T-helper 2 cell treated with Interferon-gamma antibody and Interleukin-4, amounts not matched to agents 5 μg/mL and 100 μg/mL, for 36 hours (primary cell): ENCODE measurements at regions not wholly inside any gene's neighbourhood (a gene's known extent, or its start where the extent isn't known, plus 50 kb on each side); places are given as distances from the start of the nearest gene placed in this dataset.

Experiments
- DNase-seq: peaks from one replicate; pipeline ENCODE4 v3.0.0; 2021; ENCODE audit warnings: low spot score
- H3K27ac Mint-ChIP-seq: one replicate; pipeline ENCODE4 v1.8.0; 2021; ENCODE audit warnings: mild to moderate bottlenecking, mixed read lengths
- H3K27me3 Mint-ChIP-seq: one replicate; pipeline ENCODE4 v1.8.0; 2021; ENCODE audit warnings: low read depth, mixed read lengths
- H3K36me3 Mint-ChIP-seq: one replicate; pipeline ENCODE4 v1.8.0; 2021; ENCODE audit warnings: low read depth, mixed read lengths
- H3K4me1 Mint-ChIP-seq: one replicate; pipeline ENCODE4 v1.8.0; 2021; ENCODE audit warnings: low read depth, mixed read lengths
- H3K4me3 Mint-ChIP-seq: one replicate; pipeline ENCODE4 v1.8.0; 2022; ENCODE audit warnings: mild to moderate bottlenecking, moderate library complexity, mixed read lengths
- H3K9me3 Mint-ChIP-seq: one replicate; pipeline ENCODE4 v1.8.0; 2021; ENCODE audit warnings: mixed read lengths

DNA sequence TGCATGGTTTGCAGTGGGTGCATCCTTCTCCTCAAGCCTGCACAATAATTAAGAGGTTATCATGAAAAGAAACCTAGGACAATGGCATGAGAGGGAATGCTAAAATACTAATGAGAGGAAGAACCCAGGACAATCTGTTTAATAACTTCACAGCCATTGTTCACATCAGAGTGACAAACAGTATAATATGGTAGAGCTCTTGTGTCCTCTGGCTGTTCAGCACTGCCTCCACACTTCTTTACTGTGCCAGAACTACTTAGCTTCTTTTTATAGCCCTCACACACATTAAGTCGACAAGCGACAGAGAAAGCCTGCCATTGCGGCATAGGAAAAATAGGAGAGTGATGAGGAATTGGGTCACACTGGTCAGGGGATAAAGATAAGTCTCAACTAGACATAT lies 65.0 kb upstream of the MEIS2 start:
- Mint-ChIP-seq H3K4me1 (no peaks in the 10 kb centered on the region), H3K4me3 (no peak overlapping the region), H3K36me3 (no peaks in the 10 kb centered on the region), H3K9me3 (no peaks in the 10 kb centered on the region), H3K27ac (no peak overlapping the region), H3K27me3 (no peaks in the 10 kb centered on the region)
- DNase-seq = no peak

DNA sequence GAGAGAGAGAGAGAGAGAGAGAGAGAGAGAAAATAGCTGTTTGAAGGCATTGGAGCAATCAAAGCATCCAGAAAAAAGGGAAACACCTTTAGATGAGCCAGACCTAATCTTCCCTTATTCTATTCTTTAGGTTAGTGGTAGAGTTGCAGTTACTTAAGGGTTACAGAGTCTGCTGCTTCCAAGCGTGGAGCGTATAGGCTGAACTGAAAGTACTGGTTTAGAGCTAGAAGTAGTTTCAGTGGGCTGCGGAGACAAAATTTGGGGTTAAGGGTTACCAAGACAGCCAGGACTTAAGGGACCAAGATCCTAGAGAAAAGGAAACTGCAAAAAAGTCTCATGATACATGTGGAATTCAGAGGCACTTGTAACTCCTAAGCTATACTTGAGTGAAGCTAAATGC lies 66.1 kb upstream of the MEIS2 start:
- H3K4me3 Mint-ChIP-seq = no peak overlapping the region
- no peak for DNase-seq
- no peaks in the 10 kb centered on the region for H3K4me1 Mint-ChIP-seq
- no peaks in the 10 kb centered on the region for H3K9me3 Mint-ChIP-seq
- H3K36me3 Mint-ChIP-seq = no peaks in the 10 kb centered on the region
- no peaks in the 10 kb centered on the region for H3K27me3 Mint-ChIP-seq
- no peak overlapping the region for H3K27ac Mint-ChIP-seq

DNA sequence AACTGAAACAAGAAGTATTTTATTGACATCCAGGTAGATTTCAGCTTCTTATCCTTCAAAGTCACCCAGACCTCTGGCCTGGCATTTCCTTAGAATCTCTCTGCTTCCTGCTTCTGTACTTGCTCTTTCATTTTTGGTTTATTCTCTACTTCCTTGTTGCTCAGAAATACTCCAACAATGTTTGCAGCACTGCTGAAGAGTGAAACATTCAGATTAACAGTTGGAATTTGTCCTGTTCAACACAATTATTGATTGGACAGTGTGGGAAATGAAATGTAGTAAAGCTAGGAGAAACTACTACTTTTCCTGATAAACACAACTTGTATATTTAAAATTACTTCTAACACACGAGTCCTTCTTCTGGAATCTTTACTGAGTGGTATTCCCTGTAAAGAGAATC lies 81.0 kb upstream of the MEIS2 start:
- peaks cover 48% of the 10 kb centered on the region for H3K9me3 Mint-ChIP-seq
- DNase-seq = no peak
- H3K4me3 Mint-ChIP-seq = no peak overlapping the region
- H3K27ac Mint-ChIP-seq = no peak overlapping the region
- H3K4me1 Mint-ChIP-seq = no peaks in the 10 kb centered on the region
- H3K36me3 Mint-ChIP-seq = no peaks in the 10 kb centered on the region
- no peaks in the 10 kb centered on the region for H3K27me3 Mint-ChIP-seq

DNA sequence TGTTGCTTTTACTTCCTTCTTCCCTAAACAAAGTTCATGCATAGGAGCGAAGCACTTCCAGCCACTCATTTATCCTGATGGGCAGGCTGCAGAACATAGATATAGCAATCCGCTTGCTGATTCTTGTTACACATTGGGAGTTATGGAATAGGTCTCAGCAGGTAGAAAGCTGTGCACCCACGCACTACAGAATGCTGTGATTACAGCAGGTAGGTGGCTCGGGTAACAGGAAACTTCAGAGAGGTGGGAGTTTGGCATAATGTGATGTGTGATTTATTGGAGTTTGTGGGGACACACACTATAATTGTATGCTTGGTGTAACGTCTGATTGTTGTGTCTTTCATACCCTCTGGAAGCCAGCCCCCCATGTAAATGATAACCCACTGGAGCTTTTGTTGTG lies 99.2 kb upstream of the MEIS2 start:
- Mint-ChIP-seq H3K9me3 (peaks cover 6% of the 10 kb centered on the region), H3K4me1 (no peaks in the 10 kb centered on the region), H3K4me3 (no peak overlapping the region), H3K36me3 (no peaks in the 10 kb centered on the region), H3K27ac (no peak overlapping the region), H3K27me3 (no peaks in the 10 kb centered on the region)
- no peak for DNase-seq

DNA sequence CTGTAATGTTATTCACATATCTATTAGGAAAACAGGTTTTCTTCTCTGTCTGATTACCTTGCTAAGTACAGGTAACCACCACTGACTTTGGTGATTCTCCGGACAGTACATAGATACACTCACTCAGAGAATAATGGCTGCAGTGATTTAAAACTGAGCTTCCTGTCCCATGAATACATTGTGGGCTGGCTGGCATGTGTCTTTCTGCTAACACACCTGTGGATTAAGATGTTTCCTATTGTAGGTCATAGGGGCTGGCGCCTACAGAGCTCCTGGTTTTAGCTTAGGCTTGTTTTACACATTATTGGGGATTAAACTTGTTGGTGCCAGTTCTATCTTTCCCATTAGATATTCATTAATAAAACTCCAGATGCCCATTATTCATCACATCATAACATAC lies 102.7 kb upstream of the MEIS2 start:
- H3K36me3 Mint-ChIP-seq = no peaks in the 10 kb centered on the region
- no peak overlapping the region for H3K4me3 Mint-ChIP-seq
- H3K27me3 Mint-ChIP-seq = no peaks in the 10 kb centered on the region
- DNase-seq = no peak
- no peak overlapping the region for H3K27ac Mint-ChIP-seq
- H3K9me3 Mint-ChIP-seq = no peaks in the 10 kb centered on the region
- no peaks in the 10 kb centered on the region for H3K4me1 Mint-ChIP-seq

DNA sequence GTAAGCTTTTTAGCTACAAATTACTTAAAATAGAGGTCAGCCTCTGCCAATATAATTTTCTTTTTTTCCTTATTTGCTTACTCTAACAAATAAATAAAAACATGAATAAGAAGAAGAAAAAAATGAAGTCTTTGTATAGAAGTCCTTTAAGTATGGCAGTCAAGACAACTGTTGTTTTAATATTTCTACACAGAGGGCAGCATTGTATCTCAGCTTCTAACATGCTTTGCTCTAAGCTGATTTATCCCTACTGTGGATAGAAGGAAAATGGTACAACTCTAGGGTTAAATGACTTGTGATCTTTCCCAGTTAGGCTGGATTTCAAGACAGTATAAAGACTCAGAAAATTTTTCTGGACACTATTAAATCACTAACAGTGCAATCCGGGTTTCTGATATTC lies 104.3 kb upstream of the MEIS2 start:
- Mint-ChIP-seq H3K36me3 (no peaks in the 10 kb centered on the region), H3K4me3 (no peak overlapping the region), H3K4me1 (no peaks in the 10 kb centered on the region), H3K27ac (no peak overlapping the region), H3K9me3 (no peaks in the 10 kb centered on the region), H3K27me3 (no peaks in the 10 kb centered on the region)
- no peak for DNase-seq

DNA sequence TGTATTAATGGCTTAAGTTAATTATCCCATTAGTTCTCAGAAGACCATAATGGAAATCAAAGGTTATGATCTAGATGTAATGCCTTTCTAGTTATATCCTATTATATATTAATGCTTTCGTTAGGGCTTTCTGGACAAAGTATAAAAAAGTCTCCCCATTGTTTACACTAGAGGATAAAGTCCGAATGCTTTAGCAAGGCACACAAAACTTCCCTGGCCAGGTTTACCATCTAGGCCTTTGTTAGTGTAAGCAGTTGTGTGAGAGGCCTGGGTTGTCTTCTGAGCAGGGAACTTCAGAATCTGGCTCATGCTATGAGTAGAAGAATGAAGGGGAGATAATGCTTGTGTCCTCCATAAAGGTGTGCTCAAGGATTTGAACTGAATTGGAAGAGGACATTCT lies 106.3 kb upstream of the MEIS2 start:
- Mint-ChIP-seq H3K27ac (no peak overlapping the region), H3K4me1 (no peaks in the 10 kb centered on the region), H3K4me3 (no peak overlapping the region), H3K36me3 (no peaks in the 10 kb centered on the region), H3K27me3 (no peaks in the 10 kb centered on the region), H3K9me3 (no peaks in the 10 kb centered on the region)
- no peak for DNase-seq

DNA sequence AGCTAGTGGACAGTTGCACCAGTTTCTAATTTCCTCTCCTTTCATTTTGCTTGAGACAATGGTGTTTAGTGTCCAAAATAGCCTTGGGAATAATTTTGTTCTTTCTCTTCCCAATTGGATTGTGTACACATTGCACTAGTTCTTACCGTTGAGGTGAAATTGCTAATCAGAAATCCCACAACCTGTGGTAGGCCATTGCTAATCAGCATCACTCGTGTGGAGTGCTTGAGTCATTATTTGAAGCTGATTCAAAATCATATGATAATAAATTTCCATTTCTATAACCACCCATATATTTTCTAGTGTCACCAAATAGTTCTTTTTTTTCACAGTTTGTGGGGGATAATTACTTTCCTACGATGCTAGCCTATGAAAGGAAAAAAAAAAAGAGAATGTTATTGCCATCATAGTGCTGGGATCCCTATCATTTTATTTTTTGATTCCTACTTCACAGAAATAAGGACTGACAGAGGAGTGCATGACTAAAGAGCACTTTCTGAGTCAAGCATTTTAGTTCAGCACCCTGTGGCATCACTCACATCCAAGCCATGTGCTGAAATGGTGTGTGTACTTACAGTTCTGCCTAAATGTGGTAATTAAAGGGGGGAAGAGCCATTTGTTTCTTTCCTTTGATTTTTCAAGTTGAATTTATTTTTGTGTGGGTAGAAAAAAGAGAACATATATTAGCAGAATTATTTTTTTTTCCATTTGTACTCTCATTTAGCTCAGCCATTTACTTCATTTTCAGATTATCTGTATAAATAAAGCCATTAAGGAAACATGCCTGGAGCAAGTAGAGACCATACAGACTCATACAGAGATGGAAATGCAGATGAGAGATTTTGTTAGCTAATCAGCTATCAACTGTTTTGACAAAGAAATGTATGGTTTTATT lies 108.0 kb upstream of the MEIS2 start:
- no peak overlapping the region for H3K27ac Mint-ChIP-seq
- H3K4me3 Mint-ChIP-seq = no peak overlapping the region
- no peaks in the 10 kb centered on the region for H3K27me3 Mint-ChIP-seq
- peaks cover 8% of the 10 kb centered on the region for H3K9me3 Mint-ChIP-seq
- DNase-seq = no peak
- H3K36me3 Mint-ChIP-seq = no peaks in the 10 kb centered on the region
- H3K4me1 Mint-ChIP-seq = no peaks in the 10 kb centered on the region

DNA sequence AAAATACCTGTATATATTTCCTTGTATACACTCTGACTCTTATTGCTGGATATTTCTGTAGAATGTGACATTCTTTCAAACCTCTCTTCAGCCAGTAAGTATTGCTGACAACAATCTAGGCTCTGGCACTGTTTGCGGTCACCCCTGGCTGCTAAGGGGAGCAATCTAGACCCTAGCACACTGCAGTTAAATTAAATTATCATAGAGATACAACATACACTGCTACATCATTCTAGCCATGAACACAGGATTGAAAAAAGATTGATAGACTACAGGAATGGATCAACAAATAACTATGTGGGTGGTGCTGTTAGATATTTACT lies 108.7 kb upstream of the MEIS2 start:
- no peak overlapping the region for H3K27ac Mint-ChIP-seq
- no peaks in the 10 kb centered on the region for H3K36me3 Mint-ChIP-seq
- no peaks in the 10 kb centered on the region for H3K27me3 Mint-ChIP-seq
- H3K4me1 Mint-ChIP-seq = no peaks in the 10 kb centered on the region
- H3K4me3 Mint-ChIP-seq = no peak overlapping the region
- H3K9me3 Mint-ChIP-seq = peaks cover 8% of the 10 kb centered on the region
- DNase-seq = no peak

DNA sequence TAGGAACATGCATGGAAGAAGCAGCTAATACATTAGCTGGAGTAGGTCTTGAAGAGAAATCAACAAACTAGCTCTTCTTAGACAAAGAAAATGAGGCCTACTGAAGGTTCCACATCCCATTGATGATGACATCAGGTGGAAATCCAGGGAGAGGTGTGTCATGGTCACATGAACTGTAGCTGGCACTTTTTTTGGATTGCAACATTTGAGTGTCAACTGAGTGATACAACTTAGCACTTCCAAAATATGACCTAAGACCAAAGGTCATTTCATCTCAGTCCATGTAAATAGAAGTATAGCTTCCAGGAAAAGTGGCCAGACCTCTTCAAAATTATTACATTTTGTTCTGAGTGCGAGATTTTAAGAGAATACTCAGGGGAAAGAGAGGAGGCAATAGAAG lies 117.2 kb upstream of the MEIS2 start:
- Mint-ChIP-seq H3K4me1 (no peaks in the 10 kb centered on the region), H3K27me3 (no peaks in the 10 kb centered on the region), H3K27ac (no peak overlapping the region), H3K9me3 (peaks cover 9% of the 10 kb centered on the region), H3K36me3 (no peaks in the 10 kb centered on the region), H3K4me3 (no peak overlapping the region)
- no peak for DNase-seq

DNA sequence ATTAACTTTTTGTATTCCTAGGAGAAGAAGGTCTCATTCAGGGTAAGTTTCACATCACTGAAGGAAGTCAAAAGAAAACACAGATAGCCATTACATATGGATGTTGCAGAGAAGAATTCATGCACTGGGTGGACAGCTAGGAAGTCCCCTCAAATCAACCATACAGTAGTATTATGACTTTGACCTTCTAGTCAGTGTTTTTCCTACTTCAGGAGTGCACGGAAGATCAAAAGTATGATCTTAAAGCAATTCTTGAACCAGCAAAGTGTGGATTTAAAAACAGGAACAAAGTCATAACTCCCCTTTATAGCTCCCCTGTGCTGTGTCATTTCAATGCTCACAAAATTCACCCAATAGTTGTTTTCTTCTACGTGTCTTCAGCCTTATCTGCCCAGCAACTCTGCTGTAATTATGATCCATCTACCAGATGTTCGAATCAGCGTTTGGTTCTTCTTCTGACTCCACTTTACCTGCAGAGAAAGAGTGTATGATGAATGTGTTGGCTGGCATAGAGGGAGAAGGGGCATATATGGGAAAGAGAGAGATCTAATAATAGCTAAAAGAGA lies 118.1 kb upstream of the MEIS2 start:
- Mint-ChIP-seq H3K27me3 (no peaks in the 10 kb centered on the region), H3K4me3 (no peak overlapping the region), H3K36me3 (no peaks in the 10 kb centered on the region), H3K4me1 (no peaks in the 10 kb centered on the region), H3K9me3 (peaks cover 4% of the 10 kb centered on the region), H3K27ac (no peak overlapping the region)
- no peak for DNase-seq

DNA sequence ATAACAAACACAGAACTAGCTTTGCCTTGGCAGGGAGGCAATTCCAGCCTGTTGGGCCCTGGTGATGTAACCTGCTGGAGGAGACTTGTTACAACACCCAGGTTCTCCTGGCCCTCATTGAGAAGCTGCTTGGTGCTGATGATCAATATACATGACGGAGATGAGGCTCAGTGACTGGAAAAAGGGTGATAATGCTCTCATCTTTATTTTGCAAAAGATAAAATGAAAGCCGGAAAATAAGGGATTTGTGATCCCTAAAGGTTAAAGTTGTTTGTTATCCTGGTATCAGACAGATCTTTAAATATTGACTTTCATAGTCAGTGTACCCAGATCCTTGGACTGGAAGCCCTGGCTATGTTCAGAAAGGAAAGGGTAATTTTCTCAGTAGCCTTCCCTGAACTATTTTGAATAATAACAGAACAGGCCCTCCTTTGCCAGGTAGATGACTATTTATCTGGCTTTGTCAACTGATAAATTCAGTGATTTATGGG lies 118.9 kb upstream of the MEIS2 start:
- Mint-ChIP-seq H3K27me3 (no peaks in the 10 kb centered on the region), H3K36me3 (no peaks in the 10 kb centered on the region), H3K9me3 (peaks cover 4% of the 10 kb centered on the region), H3K4me3 (no peak overlapping the region), H3K4me1 (no peaks in the 10 kb centered on the region), H3K27ac (no peak overlapping the region)
- no peak for DNase-seq

DNA sequence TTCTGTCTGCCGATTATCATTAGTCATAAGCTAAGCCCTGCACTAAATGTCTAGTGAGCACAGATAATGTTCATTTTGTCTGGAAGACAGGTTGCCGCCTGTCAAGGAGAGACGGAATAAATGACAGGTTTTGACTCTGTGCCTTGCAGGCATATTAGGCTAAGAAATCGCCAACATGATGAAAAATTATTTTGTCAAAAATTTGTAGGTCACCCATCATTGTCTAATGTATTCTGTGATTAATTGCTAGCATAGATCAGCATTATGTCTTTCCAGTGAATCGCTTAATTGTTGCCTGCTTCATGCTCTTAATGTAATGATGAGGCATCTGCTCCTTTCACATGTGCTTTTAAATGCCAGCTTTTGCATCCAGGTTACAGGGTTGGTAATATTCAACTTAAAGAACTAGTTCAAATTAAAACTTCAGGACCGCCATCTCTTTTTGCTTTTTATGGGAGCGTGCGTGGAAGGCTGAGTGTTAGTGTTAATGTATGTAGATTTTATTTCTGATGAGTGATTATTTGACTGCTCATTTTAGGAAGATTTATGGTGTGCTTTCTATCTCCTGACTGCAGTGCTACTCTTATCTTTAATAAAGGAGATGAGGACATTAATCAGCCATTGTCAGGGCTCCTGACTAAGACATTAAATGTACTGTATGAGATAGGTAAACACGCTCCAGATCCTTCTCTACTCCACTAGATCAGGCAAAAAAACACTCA lies 120.8 kb upstream of the MEIS2 start:
- H3K4me3 Mint-ChIP-seq = no peak overlapping the region
- no peaks in the 10 kb centered on the region for H3K9me3 Mint-ChIP-seq
- H3K4me1 Mint-ChIP-seq = no peaks in the 10 kb centered on the region
- no peaks in the 10 kb centered on the region for H3K36me3 Mint-ChIP-seq
- H3K27ac Mint-ChIP-seq = no peak overlapping the region
- H3K27me3 Mint-ChIP-seq = no peaks in the 10 kb centered on the region
- no peak for DNase-seq

DNA sequence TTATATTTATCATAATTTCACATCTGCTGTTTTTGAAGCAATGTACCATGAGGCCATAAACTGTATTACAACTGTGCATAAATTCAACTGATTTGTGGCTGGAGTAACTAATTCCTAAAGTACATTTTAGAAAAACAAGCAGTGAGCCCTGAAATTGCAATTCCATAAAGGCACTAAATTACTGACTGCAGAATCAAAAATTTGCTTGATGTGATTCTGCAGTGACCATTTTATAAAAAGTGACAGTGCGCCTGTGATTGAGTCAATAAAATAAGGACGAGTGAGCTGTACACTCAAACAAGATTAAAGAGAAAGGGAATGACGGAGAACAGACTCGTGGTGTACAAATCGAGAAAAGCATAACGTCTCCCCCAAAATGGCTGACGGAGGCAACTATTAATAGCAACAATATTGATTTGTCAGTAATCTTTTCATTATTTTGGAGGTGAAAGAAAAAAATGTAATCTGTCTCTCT lies 121.4 kb upstream of the MEIS2 start:
- no peaks in the 10 kb centered on the region for H3K9me3 Mint-ChIP-seq
- no peaks in the 10 kb centered on the region for H3K27me3 Mint-ChIP-seq
- H3K4me1 Mint-ChIP-seq = no peaks in the 10 kb centered on the region
- no peaks in the 10 kb centered on the region for H3K36me3 Mint-ChIP-seq
- DNase-seq = no peak
- H3K4me3 Mint-ChIP-seq = no peak overlapping the region
- H3K27ac Mint-ChIP-seq = no peak overlapping the region
